ENCODE measurements at regions not wholly inside any gene's neighbourhood (a gene's known extent, or its start where the extent isn't known, plus 50 kb on each side); places are given as distances from the start of the nearest gene placed in this dataset.

DNA sequence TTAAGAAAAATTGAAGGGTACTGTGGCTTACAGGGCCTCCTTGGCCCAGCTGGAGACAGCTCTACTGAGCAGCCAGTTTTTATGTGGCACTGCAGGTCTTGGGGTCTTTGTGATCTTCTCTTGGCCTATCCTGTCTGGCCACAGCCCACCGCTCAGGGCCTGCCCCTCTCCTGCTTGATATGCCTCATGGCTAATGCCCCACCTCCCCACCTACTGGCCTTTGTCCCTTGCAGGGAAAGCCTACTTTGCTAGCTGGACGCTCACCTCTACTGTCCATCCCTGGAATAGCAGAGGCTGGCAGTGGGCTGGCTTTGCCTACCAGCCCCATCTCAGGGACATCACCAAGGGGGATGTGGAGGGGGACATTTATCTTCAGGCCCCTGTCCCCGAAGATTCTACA is 134.1 kb downstream of the PJA1 start:
- Histone ChIP-seq H3K4ac (ENCODE audit: low read depth, low read length) (no peak overlapping the region), H2AFZ (replicated peaks; ENCODE audit: low read length, poor library complexity) (no peak overlapping the region), H3K27ac (ENCODE audit: insufficient read depth, low read length) (no peak overlapping the region), H4K5ac (ENCODE audit: low read depth, low read length) (no peak overlapping the region), H4K91ac (ENCODE audit: insufficient read depth, low read depth, low read length) (no peak overlapping the region), H3K23ac (ENCODE audit: low read depth, low read length) (no peak overlapping the region), H3K4me2 (ENCODE audit: low read depth, low read length) (no peak overlapping the region), H4K8ac (ENCODE audit: low read depth in 2 of 2, low read length in 2 of 2) (no peak overlapping the region), H3K4me3 (ENCODE audit: insufficient read depth, low read depth, low read length) (no peak overlapping the region), H3K36me3 (ENCODE audit: control insufficient read depth, insufficient read depth, low read length) (no peaks in the 10 kb centered on the region), H2BK5ac (ENCODE audit: low read depth, low read length, poor library complexity, severe bottlenecking) (no peak overlapping the region), H2BK120ac (ENCODE audit: low read depth, low read length) (no peak overlapping the region), H2BK15ac (ENCODE audit: low read depth, low read length) (no peak overlapping the region), H3K9me3 (ENCODE audit: control insufficient read depth, insufficient read depth, low read length) (no peaks in the 10 kb centered on the region), H2AK9ac (replicated peaks; ENCODE audit: low read depth, low read length, poor library complexity) (no peak overlapping the region), H4K20me1 (ENCODE audit: insufficient read depth, low read length) (no peaks in the 10 kb centered on the region), H3K56ac (ENCODE audit: extremely low read depth, insufficient read depth, low read length) (no peak overlapping the region), H3K14ac (replicated peaks; ENCODE audit: low read depth, low read length) (no peak overlapping the region), H2BK20ac (ENCODE audit: low read depth, low read length) (no peak overlapping the region), H3K18ac (ENCODE audit: low read depth, low read length) (no peak overlapping the region), H3K9ac (ENCODE audit: low read depth, low read length) (no peak overlapping the region), H2AK5ac (ENCODE audit: low read depth, low read length) (no peak overlapping the region), H3K9me1 (ENCODE audit: insufficient read depth, low read length) (peaks cover 11% of the 10 kb centered on the region; the same call in 1 of the 2 replicates), H3K79me1 (ENCODE audit: low read depth in 1 of 2, low read length in 2 of 2) (no peaks in the 10 kb centered on the region), H3K4me1 (ENCODE audit: control insufficient read depth, insufficient read depth, low read length) (peaks cover 16% of the 10 kb centered on the region), H3K27me3 (ENCODE audit: control insufficient read depth, insufficient read depth, low read length) (peaks cover 16% of the 10 kb centered on the region; the same call in 1 of the 2 replicates)
- WGBS, 2 experiments (ENCODE audit: extremely low coverage in 2 of 2, insufficient read length in 1 of 2) = no CpG with 5 or more reads among the region's 3 CpGs
- in situ Hi-C loops (cut with MboI; ENCODE audit: low sequenced_read_pairs) (loop anchor here (25.0 kb wide), 1 partner anchor 194 kb away; the partner anchor contains the start of gene EFNB1), dilution Hi-C loops (cut with HindIII; ENCODE audit: low sequenced_read_pairs, unreplicated experiment) (no loop called here), intact Hi-C loops (cut with micrococcal nuclease) (no loop called here)
- BruUV-seq (replicated peaks) = no TSS peak
- ATAC-seq (ENCODE audit: low read depth) (no peak), DNase-seq (no peak)
- POLR2A ChIA-PET (ENCODE audit: unreplicated experiment) = no interaction called here
- TF ChIP-seq MAFK (IDR thresholded peaks at IDR 0.05; ENCODE audit: low read depth, low read length) (no peak), RAD21 (IDR thresholded peaks at IDR 0.05; ENCODE audit: low read length) (peak; percentile 22; the same call in 1 of the 2 replicates)
- CTCF ChIA-PET = no interaction called here

Measured in IMR-90 (cell line).